Stimulated activated naive CD4-positive, alpha-beta T cell (primary cell): ENCODE measurements at regions not wholly inside any gene's neighbourhood (a gene's known extent, or its start where the extent isn't known, plus 50 kb on each side); places are given as distances from the start of the nearest gene placed in this dataset.
"Not testable (repeated sequence)": the region's sequence is repeated elsewhere in the genome, so short reads cannot be mapped to it uniquely, and the experiment has no call there.

Experiments used
- DNase-seq, 6 experiments: peaks; one replicate each; lab custom pipeline; 2025; lab: John Stamatoyannopoulos, UW

- DNase-seq: peak in 1 of 6 experiments; percentile 6
Measured at GRCh38 chr13:42373048-42373812, 101.3 kb downstream of the AKAP11 start.

DNA sequence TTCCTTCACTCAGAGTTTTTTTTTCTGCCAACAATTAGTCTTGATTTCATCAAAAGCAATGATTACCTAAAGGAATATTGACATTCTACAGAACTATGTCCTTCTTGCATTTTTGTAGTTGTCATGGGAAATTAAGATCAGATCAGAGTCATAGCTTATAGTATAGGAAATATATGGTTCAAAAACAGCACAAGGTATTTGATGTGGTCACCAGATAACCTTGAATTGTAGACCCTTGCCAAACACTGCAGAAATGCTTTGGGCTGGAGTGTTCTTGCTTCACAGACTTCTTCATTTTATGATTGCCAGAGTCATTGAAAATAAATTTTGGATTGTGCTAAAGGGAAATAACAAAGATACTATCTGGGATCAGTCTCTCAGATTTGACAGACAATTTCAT lies 103.7 kb downstream of the AKAP11 start:
- DNase-seq: no peak

DNA sequence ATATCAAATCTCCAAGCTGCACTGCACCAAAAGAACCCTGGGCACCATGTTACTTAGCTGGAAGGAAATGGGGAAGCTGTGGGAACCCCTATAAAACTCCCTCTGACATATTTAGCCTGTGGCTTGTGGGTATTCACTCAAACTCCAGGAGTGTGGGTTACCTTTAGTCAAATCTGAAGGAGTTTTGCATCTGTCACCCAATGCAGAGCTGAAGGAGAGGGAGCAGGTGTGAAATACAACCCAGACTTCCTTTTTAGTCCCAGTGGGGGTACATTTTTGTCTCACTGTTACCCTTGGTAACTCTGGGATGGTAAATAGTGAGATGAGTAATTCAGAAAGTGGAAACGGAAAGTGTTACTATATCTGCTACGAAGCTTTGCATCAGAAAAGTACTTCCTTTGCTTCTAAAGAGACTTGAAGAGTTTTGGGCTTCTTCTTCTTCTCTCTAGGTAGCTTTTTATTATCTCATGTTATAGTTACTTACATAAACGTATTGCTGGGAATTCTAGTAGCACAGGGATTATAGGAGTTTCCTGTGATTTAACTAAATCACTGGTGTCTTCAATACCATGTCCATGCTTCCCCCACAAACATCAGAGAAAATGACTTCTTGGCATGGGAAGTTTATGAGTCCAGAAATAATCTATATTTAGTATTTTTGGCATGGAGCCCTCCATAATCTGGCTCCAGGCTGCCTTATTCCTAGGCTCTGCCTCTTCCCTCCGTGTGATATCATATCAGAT lies 105.9 kb downstream of the AKAP11 start:
- DNase-seq: peak in 1 of 6 experiments; percentile 21

GRCh38 chr13:42378383-42378780 lies 106.4 kb downstream of the AKAP11 start:
- no peak for DNase-seq

- no peak for DNase-seq
Measured at GRCh38 chr13:42379241-42379640, 107.3 kb downstream of the AKAP11 start.

DNA sequence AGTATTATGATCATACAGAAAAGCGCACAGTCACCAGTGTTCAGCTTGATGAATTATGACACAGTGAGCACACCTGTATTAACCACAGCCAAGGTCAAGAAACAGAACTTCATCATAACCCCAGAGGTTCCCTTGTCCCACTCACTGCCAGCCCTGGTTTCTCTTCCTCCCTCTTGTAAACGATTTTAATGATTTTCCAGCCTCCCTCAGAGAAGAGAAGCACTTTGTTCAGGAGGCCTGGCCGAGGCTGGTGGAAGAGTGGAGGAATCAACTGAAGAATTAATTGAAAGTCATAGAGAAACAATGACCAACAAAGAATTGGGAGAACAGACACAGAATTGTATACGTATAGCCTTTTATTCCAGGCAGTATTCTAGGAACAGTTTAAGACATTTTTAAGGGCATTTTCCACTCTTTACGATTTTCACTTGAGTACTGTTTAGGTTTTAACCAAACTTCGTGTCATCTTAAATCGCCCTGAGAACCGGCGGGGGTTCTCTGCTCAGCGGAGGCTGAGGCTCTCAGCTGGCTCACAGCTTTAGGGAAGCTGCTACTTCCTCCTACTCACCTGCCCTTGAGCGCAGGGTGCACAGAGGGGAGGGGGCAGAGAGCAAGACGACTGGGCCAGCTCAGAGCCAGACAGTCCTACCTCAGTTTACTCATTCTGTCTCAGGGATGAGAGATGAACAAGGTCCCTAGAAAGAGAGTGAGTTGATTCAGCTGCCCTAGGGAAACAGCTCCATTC lies 108.6 kb downstream of the AKAP11 start:
- DNase-seq: no peak

- DNase-seq: no peak
Measured at GRCh38 chr13:42381165-42381425, 109.1 kb downstream of the AKAP11 start.

GRCh38 chr13:42381426-42381825 lies 109.5 kb downstream of the AKAP11 start:
- not testable (repeated sequence) for DNase-seq

GRCh38 chr13:42383025-42383424 lies 111.1 kb downstream of the AKAP11 start:
- DNase-seq: no peak

- DNase-seq: no peak
Measured at GRCh38 chr13:42384265-42384664, 112.3 kb downstream of the AKAP11 start.

GRCh38 chr13:42388326-42388725 lies 116.4 kb downstream of the AKAP11 start:
- DNase-seq: no peak

GRCh38 chr13:42389041-42389440 lies 117.1 kb downstream of the AKAP11 start:
- no peak for DNase-seq

GRCh38 chr13:42392180-42392579 lies 120.2 kb downstream of the AKAP11 start:
- DNase-seq: no peak

GRCh38 chr13:42392716-42393572 lies 121.0 kb downstream of the AKAP11 start:
- peak in 1 of 6 experiments; percentile 3 for DNase-seq

DNA sequence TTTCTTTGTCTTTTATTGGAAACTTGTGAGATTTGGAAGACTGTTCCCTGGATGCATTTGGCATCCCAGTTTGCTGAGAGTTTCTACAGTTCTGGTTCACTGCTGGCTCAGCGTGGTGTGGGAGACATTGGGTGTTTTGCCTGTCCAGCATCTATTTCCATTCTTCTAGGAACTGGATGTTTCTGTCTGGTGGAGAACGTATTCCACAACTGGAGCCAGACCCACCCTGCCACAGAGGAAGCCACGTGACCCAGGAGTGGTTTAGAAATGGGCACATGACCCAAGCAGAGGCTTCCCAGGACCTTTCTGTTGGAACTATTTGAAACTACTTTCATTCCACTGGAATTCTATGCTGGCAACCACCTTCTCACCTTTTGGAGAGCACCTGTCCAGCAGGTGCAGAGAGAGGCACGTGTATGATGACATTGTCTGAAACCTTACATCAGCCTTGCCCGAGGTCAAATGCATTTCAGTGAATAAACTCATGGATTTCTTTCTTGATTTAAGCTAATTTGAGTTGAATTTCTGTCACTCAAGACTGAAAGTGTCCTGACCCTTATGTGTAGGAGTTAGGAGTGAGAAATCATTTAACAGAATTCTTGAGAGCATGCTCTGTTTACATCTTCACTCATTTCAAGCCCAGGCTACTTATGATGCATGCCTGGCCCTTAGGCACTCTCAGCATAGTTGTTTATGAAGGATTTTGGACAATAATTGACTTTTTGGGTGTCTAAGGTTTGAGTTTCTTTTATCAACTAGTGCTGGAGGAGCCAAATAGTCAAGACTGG lies 121.8 kb downstream of the AKAP11 start:
- DNase-seq: no peak

DNA sequence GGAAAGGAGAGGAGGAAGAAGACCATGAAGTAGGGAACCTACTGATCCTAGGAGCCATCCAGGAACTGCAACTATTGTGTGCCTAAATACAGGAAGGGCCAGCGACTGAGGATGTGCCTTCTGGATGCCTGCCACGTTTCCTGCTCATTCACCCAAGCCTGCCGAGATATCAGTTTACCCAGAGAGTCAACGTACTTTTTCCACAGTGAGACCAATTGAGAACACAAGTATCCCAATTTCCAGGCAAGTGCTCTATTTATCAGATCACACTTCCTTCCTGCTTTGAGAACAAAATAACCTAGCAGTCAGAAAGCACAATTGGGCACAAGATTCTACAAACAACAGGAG lies 122.4 kb downstream of the AKAP11 start:
- no peak for DNase-seq

- DNase-seq: peak in 1 of 6 experiments; percentile 49
Measured at GRCh38 chr13:42394711-42395085, 122.7 kb downstream of the AKAP11 start.

- no peak for DNase-seq
Measured at GRCh38 chr13:42395086-42395821, 123.3 kb downstream of the AKAP11 start.

DNA sequence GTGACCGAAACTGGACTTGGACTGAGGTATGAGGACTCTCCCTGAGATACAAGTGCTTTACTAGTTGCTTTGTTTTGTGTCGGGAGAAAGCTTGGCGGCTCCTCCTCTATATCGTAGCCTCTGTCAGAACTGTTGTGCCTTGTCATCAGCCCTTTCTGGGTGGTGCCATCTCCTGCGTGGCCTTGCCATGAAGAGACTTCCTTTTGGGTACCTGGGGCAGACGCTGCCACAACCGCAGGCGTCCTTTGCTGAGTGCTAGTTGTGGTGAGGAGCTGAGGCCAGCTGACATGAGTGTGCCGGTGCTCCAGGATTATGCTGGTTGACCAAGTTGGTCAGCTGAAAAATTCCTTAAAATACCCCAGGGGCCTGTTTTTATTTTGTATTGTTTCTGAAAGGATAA lies 124.5 kb downstream of the AKAP11 start:
- DNase-seq: peak in 3 of 6 experiments; percentile 4 to 21 (median 13)

DNA sequence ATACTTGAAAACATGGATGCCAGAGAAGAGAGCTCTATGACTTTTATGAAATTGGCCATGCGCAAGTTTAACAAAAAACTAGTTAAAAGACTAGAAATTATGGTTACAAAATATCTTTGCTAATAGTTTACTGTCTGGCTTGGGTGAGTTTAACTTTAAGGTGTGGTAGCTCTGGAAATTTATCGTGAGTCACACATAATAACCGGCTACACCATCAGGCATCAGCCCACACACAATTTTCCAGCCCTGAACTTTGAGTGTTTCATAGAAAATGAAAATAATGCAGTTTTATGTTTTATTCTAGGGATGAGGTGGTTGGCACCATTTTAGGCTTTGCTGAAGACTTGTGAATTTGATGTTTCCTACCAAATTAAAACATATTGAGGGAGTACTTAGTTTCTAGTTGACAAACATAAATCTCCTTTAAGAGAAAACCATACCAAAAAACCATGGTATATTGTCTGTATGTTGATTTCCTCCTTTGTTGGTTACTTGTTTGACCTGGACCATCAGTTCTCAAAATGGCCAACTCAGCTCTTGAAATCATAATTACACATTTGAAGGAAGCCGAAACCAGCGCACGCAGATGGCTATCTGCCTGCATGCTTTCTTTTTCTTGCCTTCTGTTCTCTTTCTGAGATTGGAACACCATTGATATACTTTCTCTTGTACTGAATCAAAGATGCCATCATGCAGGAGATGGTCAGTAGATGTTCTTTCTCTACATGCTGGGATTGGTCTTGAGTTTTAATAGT lies 125.1 kb downstream of the AKAP11 start:
- no peak for DNase-seq
